ENCODE measurements at regions not wholly inside any gene's neighbourhood (a gene's known extent, or its start where the extent isn't known, plus 50 kb on each side); places are given as distances from the start of the nearest gene placed in this dataset.

GRCh38 chr5:8550921-8551320 is 682.0 kb downstream of the MTRR start:
- DNase-seq (ENCODE audit: low spot score): no peak
- Histone ChIP-seq H3K27ac (no peak overlapping the region), H3K79me2 (no peaks in the 10 kb centered on the region), H3K4me2 (no peak overlapping the region), H3K4me3 (no peak overlapping the region), H3K4me1 (ENCODE audit: insufficient read depth) (no peaks in the 10 kb centered on the region), H3K9me2 (replicated peaks; ENCODE audit: insufficient read depth) (no peaks in the 10 kb centered on the region), H4K20me1 (ENCODE audit: insufficient read depth, poor library complexity, severe bottlenecking) (no peaks in the 10 kb centered on the region), H3K36me3 (replicated peaks; ENCODE audit: insufficient read depth, low read depth) (no peaks in the 10 kb centered on the region), H2AFZ (no peak overlapping the region), H3K9me3 (ENCODE audit: low read depth) (no peaks in the 10 kb centered on the region), H3K27me3 (no peaks in the 10 kb centered on the region)
- WGBS (ENCODE audit: low lambda C conversion rate, missing lambda C conversion rate): 68% methylated on average over 4 of the region's 4 CpGs
- TF ChIP-seq EZH2phosphoT487 (IDR thresholded peaks at IDR 0.05; ENCODE audit: low read depth, severe bottlenecking, unreplicated experiment): no peak
- TF ChIP-seq, protein P1, sequence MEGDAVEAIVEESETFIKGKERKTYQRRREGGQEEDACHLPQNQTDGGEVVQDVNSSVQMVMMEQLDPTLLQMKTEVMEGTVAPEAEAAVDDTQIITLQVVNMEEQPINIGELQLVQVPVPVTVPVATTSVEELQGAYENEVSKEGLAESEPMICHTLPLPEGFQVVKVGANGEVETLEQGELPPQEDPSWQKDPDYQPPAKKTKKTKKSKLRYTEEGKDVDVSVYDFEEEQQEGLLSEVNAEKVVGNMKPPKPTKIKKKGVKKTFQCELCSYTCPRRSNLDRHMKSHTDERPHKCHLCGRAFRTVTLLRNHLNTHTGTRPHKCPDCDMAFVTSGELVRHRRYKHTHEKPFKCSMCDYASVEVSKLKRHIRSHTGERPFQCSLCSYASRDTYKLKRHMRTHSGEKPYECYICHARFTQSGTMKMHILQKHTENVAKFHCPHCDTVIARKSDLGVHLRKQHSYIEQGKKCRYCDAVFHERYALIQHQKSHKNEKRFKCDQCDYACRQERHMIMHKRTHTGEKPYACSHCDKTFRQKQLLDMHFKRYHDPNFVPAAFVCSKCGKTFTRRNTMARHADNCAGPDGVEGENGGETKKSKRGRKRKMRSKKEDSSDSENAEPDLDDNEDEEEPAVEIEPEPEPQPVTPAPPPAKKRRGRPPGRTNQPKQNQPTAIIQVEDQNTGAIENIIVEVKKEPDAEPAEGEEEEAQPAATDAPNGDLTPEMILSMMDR (IDR thresholded peaks at IDR 0.05; ENCODE audit: poor library complexity): no peak
- TF ChIP-seq EZH2 (IDR thresholded peaks at IDR 0.05; ENCODE audit: borderline replicate concordance): no peak

DNA sequence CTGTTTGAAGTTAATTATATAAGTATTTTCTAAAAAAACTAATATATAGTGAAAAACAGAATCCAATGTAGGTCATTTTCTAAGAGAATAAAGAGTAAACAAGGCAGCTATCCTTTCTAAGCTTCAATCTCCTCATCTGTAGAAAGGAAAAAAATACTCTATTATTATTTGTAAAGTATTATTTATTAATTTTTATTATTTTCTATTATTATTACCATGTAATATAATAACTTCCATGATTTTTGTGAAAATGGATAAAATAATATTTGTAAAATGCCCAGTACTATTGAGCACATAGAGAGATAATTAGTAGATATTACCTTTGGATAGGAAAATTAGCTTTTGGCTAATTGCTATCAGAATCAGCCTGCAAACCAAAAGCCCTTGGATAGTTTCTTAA is 684.4 kb downstream of the MTRR start:
- Histone ChIP-seq H3K27me3 (no peaks in the 10 kb centered on the region), H3K4me2 (no peak overlapping the region), H3K9me2 (replicated peaks; ENCODE audit: insufficient read depth) (no peaks in the 10 kb centered on the region), H3K4me3 (no peak overlapping the region), H3K27ac (no peak overlapping the region), H2AFZ (no peak overlapping the region), H3K79me2 (no peaks in the 10 kb centered on the region), H3K9me3 (ENCODE audit: low read depth) (no peaks in the 10 kb centered on the region), H3K36me3 (replicated peaks; ENCODE audit: insufficient read depth, low read depth) (no peaks in the 10 kb centered on the region), H4K20me1 (ENCODE audit: insufficient read depth, poor library complexity, severe bottlenecking) (no peaks in the 10 kb centered on the region), H3K4me1 (ENCODE audit: insufficient read depth) (no peaks in the 10 kb centered on the region)
- no peak for DNase-seq (ENCODE audit: low spot score)
- TF ChIP-seq EZH2phosphoT487 (IDR thresholded peaks at IDR 0.05; ENCODE audit: low read depth, severe bottlenecking, unreplicated experiment) (no peak), EZH2 (IDR thresholded peaks at IDR 0.05; ENCODE audit: borderline replicate concordance) (no peak)
- TF ChIP-seq, protein P1 (IDR thresholded peaks at IDR 0.05; ENCODE audit: poor library complexity): no peak

GRCh38 chr5:8557728-8558127 is 688.8 kb downstream of the MTRR start:
- Histone ChIP-seq H3K27ac (no peak overlapping the region), H2AFZ (no peak overlapping the region), H3K36me3 (replicated peaks; ENCODE audit: insufficient read depth, low read depth) (no peaks in the 10 kb centered on the region), H3K9me3 (ENCODE audit: low read depth) (no peaks in the 10 kb centered on the region), H4K20me1 (ENCODE audit: insufficient read depth, poor library complexity, severe bottlenecking) (no peaks in the 10 kb centered on the region), H3K4me2 (no peak overlapping the region), H3K9me2 (replicated peaks; ENCODE audit: insufficient read depth) (no peaks in the 10 kb centered on the region), H3K27me3 (no peaks in the 10 kb centered on the region), H3K79me2 (no peaks in the 10 kb centered on the region), H3K4me1 (ENCODE audit: insufficient read depth) (no peaks in the 10 kb centered on the region), H3K4me3 (no peak overlapping the region)
- 87% methylated on average over 3 of the region's 3 CpGs for WGBS (ENCODE audit: low lambda C conversion rate, missing lambda C conversion rate)
- DNase-seq (ENCODE audit: low spot score): no peak
- TF ChIP-seq EZH2phosphoT487 (IDR thresholded peaks at IDR 0.05; ENCODE audit: low read depth, severe bottlenecking, unreplicated experiment) (no peak), EZH2 (IDR thresholded peaks at IDR 0.05; ENCODE audit: borderline replicate concordance) (no peak)
- TF ChIP-seq, protein P1 (IDR thresholded peaks at IDR 0.05; ENCODE audit: poor library complexity): no peak

- no peak overlapping the region for H3K4me3 ChIP-seq
- no peaks in the 10 kb centered on the region for H3K9me3 ChIP-seq (ENCODE audit: low read depth)
- no peak overlapping the region for H3K27ac ChIP-seq
- WGBS (ENCODE audit: low lambda C conversion rate, missing lambda C conversion rate): 73% methylated on average over 2 of the region's 2 CpGs
- H4K20me1 ChIP-seq (ENCODE audit: insufficient read depth, poor library complexity, severe bottlenecking): no peaks in the 10 kb centered on the region
- DNase-seq (ENCODE audit: low spot score): no peak
- TF ChIP-seq EZH2phosphoT487 (IDR thresholded peaks at IDR 0.05; ENCODE audit: low read depth, severe bottlenecking, unreplicated experiment): no peak
- TF ChIP-seq, protein P1 (IDR thresholded peaks at IDR 0.05; ENCODE audit: poor library complexity): no peak
- TF ChIP-seq EZH2 (IDR thresholded peaks at IDR 0.05; ENCODE audit: borderline replicate concordance): no peak
- no peaks in the 10 kb centered on the region for H3K27me3 ChIP-seq
- no peak overlapping the region for H2AFZ ChIP-seq
- H3K4me1 ChIP-seq (ENCODE audit: insufficient read depth): no peaks in the 10 kb centered on the region
- H3K9me2 ChIP-seq (replicated peaks; ENCODE audit: insufficient read depth): no peaks in the 10 kb centered on the region
- no peaks in the 10 kb centered on the region for H3K36me3 ChIP-seq (replicated peaks; ENCODE audit: insufficient read depth, low read depth)
- no peaks in the 10 kb centered on the region for H3K79me2 ChIP-seq
- no peak overlapping the region for H3K4me2 ChIP-seq
Observed at GRCh38 chr5:8560776-8561175, 691.8 kb downstream of the MTRR start.
